Body of pancreas (tissue), 4 donors: ENCODE measurements at regions not wholly inside any gene's neighbourhood (a gene's known extent, or its start where the extent isn't known, plus 50 kb on each side); places are given as distances from the start of the nearest gene placed in this dataset.

Experiments
- ATAC-seq: fragments of 150-250 bp; one replicate; pipeline ENCODE4 v1.9.1; 2016
- DNase-seq, 4 donors: peaks; one replicate each; pipeline ENCODE4 v3.0.0-alpha.2; 2019
- H3K27ac ChIP-seq, 4 donors: fragments of 200-600 bp; sonication (generic); 1 replicate in 3 of 4; 2 replicates in 1 of 4; pipeline versions ENCODE4 v1.5.1 to v1.6.1; 2016 to 2019; ENCODE audit warnings: mild to moderate bottlenecking in 1 of 4, mixed read lengths in 1 of 4, moderate library complexity in 1 of 4
- H3K27me3 ChIP-seq, 2 donors: fragments of 200-600 bp; sonication (generic); one replicate each; pipeline ENCODE4 v1.6.0; 2016; ENCODE audit warnings: mild to moderate bottlenecking in 1 of 2
- H3K36me3 ChIP-seq, 2 donors: fragments of 200-600 bp; sonication (generic); replicated peaks in 1 of 2; 2 replicates each; pipeline ENCODE4 v1.5.1; 2016; ENCODE audit warnings: low read depth in 2 of 2; ENCODE audit not compliant: insufficient read depth in 1 of 2
- H3K4me1 ChIP-seq: fragments of 200-600 bp; sonication (generic); one replicate; pipeline ENCODE4 v1.6.0; 2016
- H3K4me3 ChIP-seq, 2 donors: fragments of 200-600 bp; sonication (generic); 1 replicate in 1 of 2; 2 replicates in 1 of 2; pipeline ENCODE4 v1.5.1; 2016 to 2019
- H3K9me3 ChIP-seq, 3 donors: fragments of 200-600 bp; sonication (generic); 1 replicate in 2 of 3; 2 replicates in 1 of 3; pipeline ENCODE4 v1.5.1; 2016
- POLR2A ChIP-seq, 3 donors: fragments of 450-650 bp; IDR thresholded peaks; one replicate each; pipeline ENCODE4 v1.6.1; 2016; ENCODE audit warnings: antibody characterized with exemption in 3 of 3, mild to moderate bottlenecking in 2 of 3
- WGBS, 2 donors: methylation state at CpG; one replicate each; pipeline ENCODE4 v1.1.5; 2017; 5-methylcytosine and 5-hydroxymethylcytosine counted together
- intact Hi-C: fragments of 100-400 bp; cut with DNase I; formaldehyde crosslinking; loops from one replicate; pipeline ENCODE4 v1.15.1; 2023
- TF ChIP-seq, protein P1 (sequence below), 7 experiments: fragments of 450-650 bp in 4 of 7; fragments of 200-600 bp in 3 of 7; sonication (generic) in 3 of 7; IDR thresholded peaks; one replicate each; pipeline ENCODE4 v1.5.1; 2016 to 2019; ENCODE audit warnings: antibody characterized with exemption in 7 of 7

DNA sequence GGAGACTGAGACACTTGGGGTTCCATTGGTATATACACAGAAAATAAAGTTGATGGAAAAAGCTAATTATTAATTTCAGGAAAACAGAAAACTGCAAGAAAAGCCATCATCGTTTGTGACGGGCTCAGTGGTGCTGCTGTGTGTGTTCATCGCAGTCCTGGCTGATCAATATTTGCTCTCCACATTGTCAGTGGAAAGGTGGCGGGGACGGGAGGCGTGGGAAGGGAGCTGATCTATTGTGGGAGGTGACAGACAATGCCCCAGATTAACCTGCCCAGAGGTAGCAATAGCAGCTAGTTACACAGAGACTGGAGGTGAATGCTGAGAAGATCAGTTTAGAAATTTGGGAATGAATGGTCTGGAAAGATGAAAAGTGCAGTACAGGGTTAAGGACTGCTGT, 50.0 kb upstream of the CTDP1 start:
- intact Hi-C loops: no loop called here
- Histone ChIP-seq H3K9me3 (no peaks in the 10 kb centered on the region), H3K27ac (no peak overlapping the region), H3K36me3 (no peaks in the 10 kb centered on the region), H3K4me1 (no peaks in the 10 kb centered on the region), H3K27me3 (no peaks in the 10 kb centered on the region), H3K4me3 (no peak overlapping the region)
- 20 to 24% methylated on average over 6 of the region's 6 CpGs for WGBS, 2 donors
- DNase-seq (no peak), ATAC-seq (no peak)
- TF ChIP-seq, protein P1, sequence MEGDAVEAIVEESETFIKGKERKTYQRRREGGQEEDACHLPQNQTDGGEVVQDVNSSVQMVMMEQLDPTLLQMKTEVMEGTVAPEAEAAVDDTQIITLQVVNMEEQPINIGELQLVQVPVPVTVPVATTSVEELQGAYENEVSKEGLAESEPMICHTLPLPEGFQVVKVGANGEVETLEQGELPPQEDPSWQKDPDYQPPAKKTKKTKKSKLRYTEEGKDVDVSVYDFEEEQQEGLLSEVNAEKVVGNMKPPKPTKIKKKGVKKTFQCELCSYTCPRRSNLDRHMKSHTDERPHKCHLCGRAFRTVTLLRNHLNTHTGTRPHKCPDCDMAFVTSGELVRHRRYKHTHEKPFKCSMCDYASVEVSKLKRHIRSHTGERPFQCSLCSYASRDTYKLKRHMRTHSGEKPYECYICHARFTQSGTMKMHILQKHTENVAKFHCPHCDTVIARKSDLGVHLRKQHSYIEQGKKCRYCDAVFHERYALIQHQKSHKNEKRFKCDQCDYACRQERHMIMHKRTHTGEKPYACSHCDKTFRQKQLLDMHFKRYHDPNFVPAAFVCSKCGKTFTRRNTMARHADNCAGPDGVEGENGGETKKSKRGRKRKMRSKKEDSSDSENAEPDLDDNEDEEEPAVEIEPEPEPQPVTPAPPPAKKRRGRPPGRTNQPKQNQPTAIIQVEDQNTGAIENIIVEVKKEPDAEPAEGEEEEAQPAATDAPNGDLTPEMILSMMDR (IDR thresholded peaks at IDR 0.05): no peak
- no peak for TF ChIP-seq POLR2A (IDR thresholded peaks at IDR 0.05)
